ENCODE measurements at regions not wholly inside any gene's neighbourhood (a gene's known extent, or its start where the extent isn't known, plus 50 kb on each side); places are given as distances from the start of the nearest gene placed in this dataset.

DNA sequence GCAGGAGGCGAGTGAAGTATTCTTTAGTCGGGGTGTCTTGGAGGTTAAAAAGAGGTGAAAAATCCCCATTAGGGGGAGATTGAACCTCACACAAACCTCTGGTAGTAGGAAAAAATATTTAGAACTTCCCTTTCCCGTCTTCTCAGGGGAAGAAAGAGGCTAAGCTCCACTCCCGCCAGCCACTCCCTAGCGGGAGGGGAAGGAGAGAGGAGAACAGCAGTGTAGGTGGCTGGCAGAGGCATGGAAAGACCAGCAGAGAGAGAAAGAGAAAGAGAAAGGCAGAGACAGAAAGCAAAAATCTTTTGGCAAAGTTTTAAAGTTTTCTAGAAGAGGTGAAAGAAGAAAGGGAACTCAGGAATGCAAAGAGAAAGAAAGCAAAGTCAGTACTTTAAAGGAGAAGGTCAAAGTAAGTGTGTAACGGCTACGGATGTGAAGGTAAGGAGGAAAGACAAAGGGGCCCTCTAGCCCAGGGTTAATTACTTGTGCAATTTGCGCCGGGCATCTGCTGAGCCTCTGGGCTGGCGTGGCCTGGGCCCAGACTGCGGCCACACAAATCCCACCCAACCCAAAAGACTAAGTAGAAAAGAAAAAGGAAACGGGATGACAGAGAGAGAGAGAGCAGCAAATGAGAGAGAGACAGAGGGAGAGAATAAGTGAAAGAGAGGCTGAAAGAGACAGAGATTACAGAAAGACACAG, 72.3 kb upstream of the ZNF746 start:
- Histone ChIP-seq H3K9me1 (ENCODE audit: control insufficient read depth, extremely low read depth, insufficient read depth, low read length) (no peaks in the 10 kb centered on the region), H3K4me1 (ENCODE audit: control insufficient read depth, extremely low read depth, insufficient read depth, low read length) (no peaks in the 10 kb centered on the region), H4K20me1 (ENCODE audit: control insufficient read depth, extremely low read depth, insufficient read depth, low read length) (no peaks in the 10 kb centered on the region), H3K4me2 (ENCODE audit: control insufficient read depth, extremely low read depth, insufficient read depth, low read depth, low read length) (no peak overlapping the region), H3K9me3 (ENCODE audit: control insufficient read depth, low read depth, low read length) (peaks cover 6% of the 10 kb centered on the region), H3K27me3 (ENCODE audit: control insufficient read depth, extremely low read depth, insufficient read depth, low read length) (no peaks in the 10 kb centered on the region), H3K36me3 (ENCODE audit: control insufficient read depth in 2 of 2, extremely low read depth in 1 of 2, insufficient read depth in 2 of 2, low read length in 2 of 2) (peaks cover 3 to 19% of the 10 kb centered on the region in 2 experiments), H3K27ac (ENCODE audit: control insufficient read depth, insufficient read depth, low read length) (no peak overlapping the region), H3K9ac (ENCODE audit: control insufficient read depth, extremely low read depth, insufficient read depth, low read length) (no peak overlapping the region), H2AFZ (ENCODE audit: control insufficient read depth, low read length) (no peak overlapping the region), H3K4me3 (ENCODE audit: control insufficient read depth in 2 of 3, extremely low read depth in 1 of 3, insufficient read depth in 2 of 3, low read depth in 1 of 3, low read length in 3 of 3) (no peak overlapping the region), H3K79me2 (ENCODE audit: control insufficient read depth, insufficient read depth, low read length) (peaks cover 6% of the 10 kb centered on the region)
- FAIRE-seq, result no peak
- DNase-seq (ENCODE audit: low read depth, low spot score), result no peak
- TF ChIP-seq CTCF (optimal IDR thresholded peaks at IDR 0.05 in 1 of 3, IDR thresholded peaks at IDR 0.05 in 1 of 3, conservative IDR thresholded peaks at IDR 0.05 in 1 of 3; ENCODE audit: extremely low read depth in 1 of 3, insufficient read depth in 2 of 3, low read length in 3 of 3), result no peak
- dilution Hi-C loops (cut with MboI; ENCODE audit: extremely low pct_ligation_motif_present, low sequenced_read_pairs), result no loop called here

GRCh38 chr7:149569025-149569725, 71.6 kb upstream of the ZNF746 start:
- FAIRE-seq (no peak), DNase-seq (ENCODE audit: low read depth, low spot score) (no peak)
- H3K79me2 ChIP-seq (ENCODE audit: control insufficient read depth, insufficient read depth, low read length), result peaks cover 6% of the 10 kb centered on the region
- H3K9me1 ChIP-seq (ENCODE audit: control insufficient read depth, extremely low read depth, insufficient read depth, low read length), result no peaks in the 10 kb centered on the region
- H3K4me3 ChIP-seq (ENCODE audit: control insufficient read depth in 2 of 3, extremely low read depth in 1 of 3, insufficient read depth in 2 of 3, low read depth in 1 of 3, low read length in 3 of 3), result no peak overlapping the region
- H3K27ac ChIP-seq (ENCODE audit: control insufficient read depth, insufficient read depth, low read length), result no peak overlapping the region
- no peak overlapping the region for H2AFZ ChIP-seq (ENCODE audit: control insufficient read depth, low read length)
- peaks cover 6% of the 10 kb centered on the region for H3K9me3 ChIP-seq (ENCODE audit: control insufficient read depth, low read depth, low read length)
- no peak overlapping the region for H3K4me2 ChIP-seq (ENCODE audit: control insufficient read depth, extremely low read depth, insufficient read depth, low read depth, low read length)
- H4K20me1 ChIP-seq (ENCODE audit: control insufficient read depth, extremely low read depth, insufficient read depth, low read length), result no peaks in the 10 kb centered on the region
- no peaks in the 10 kb centered on the region for H3K27me3 ChIP-seq (ENCODE audit: control insufficient read depth, extremely low read depth, insufficient read depth, low read length)
- TF ChIP-seq CTCF (optimal IDR thresholded peaks at IDR 0.05 in 1 of 3, IDR thresholded peaks at IDR 0.05 in 1 of 3, conservative IDR thresholded peaks at IDR 0.05 in 1 of 3; ENCODE audit: extremely low read depth in 1 of 3, insufficient read depth in 2 of 3, low read length in 3 of 3), result no peak
- dilution Hi-C loops (cut with MboI; ENCODE audit: extremely low pct_ligation_motif_present, low sequenced_read_pairs), result no loop called here
- H3K4me1 ChIP-seq (ENCODE audit: control insufficient read depth, extremely low read depth, insufficient read depth, low read length), result no peaks in the 10 kb centered on the region
- peaks cover 5 to 19% of the 10 kb centered on the region in 2 experiments for H3K36me3 ChIP-seq (ENCODE audit: control insufficient read depth in 2 of 2, extremely low read depth in 1 of 2, insufficient read depth in 2 of 2, low read length in 2 of 2)
- no peak overlapping the region for H3K9ac ChIP-seq (ENCODE audit: control insufficient read depth, extremely low read depth, insufficient read depth, low read length)
